GM23338 (cell line): ENCODE measurements at regions not wholly inside any gene's neighbourhood (a gene's known extent, or its start where the extent isn't known, plus 50 kb on each side); places are given as distances from the start of the nearest gene placed in this dataset.

Source experiments
- ATAC-seq: fragments of 200-7000 bp; cut with Tn5 transposase; 3 replicates; pipeline ENCODE4 v1.9.1; 2020
- DNase-seq: peaks from one replicate; pipeline ENCODE4 v3.0.0-alpha.2; 2015; ENCODE audit warnings: low spot score
- H2AFZ ChIP-seq: fragments of 200-600 bp; sonication (generic); 2 replicates; pipeline ENCODE4 v1.8.0; 2016; ENCODE audit warnings: antibody characterized with exemption, mild to moderate bottlenecking, moderate library complexity
- H3F3A ChIP-seq: fragments of 200-600 bp; sonication (generic); replicated peaks from 2 replicates; pipeline ENCODE4 v1.8.0; 2017; ENCODE audit warnings: antibody characterized with exemption, mixed run types, low read depth
- H3K27ac ChIP-seq: fragments of 200-600 bp; sonication (generic); 2 replicates; pipeline ENCODE4 v1.6.1; 2016; ENCODE audit warnings: low read depth
- H3K27me3 ChIP-seq: fragments of 200-600 bp; sonication (generic); 2 replicates; pipeline ENCODE4 v1.8.0; 2016; ENCODE audit warnings: mild to moderate bottlenecking, mixed run types, moderate library complexity; ENCODE audit not compliant: insufficient read depth
- H3K36me3 ChIP-seq: fragments of 200-600 bp; sonication (generic); 2 replicates; pipeline ENCODE4 v1.8.0; 2016; ENCODE audit warnings: mild to moderate bottlenecking; ENCODE audit not compliant: insufficient read depth
- H3K4me1 ChIP-seq: fragments of 200-600 bp; sonication (generic); 2 replicates; pipeline ENCODE4 v1.8.0; 2016; ENCODE audit warnings: mild to moderate bottlenecking, moderate library complexity; ENCODE audit not compliant: insufficient read depth
- H3K4me2 ChIP-seq: fragments of 200-600 bp; sonication (generic); 2 replicates; pipeline ENCODE4 v1.7.1; 2017; ENCODE audit warnings: mixed run types
- H3K4me3 ChIP-seq: fragments of 200-600 bp; sonication (generic); 2 replicates; pipeline ENCODE4 v1.6.1; 2016; ENCODE audit warnings: mixed run types
- H3K79me2 ChIP-seq: fragments of 200-600 bp; sonication (generic); replicated peaks from 2 replicates; pipeline ENCODE4 v1.8.0; 2017; ENCODE audit warnings: mild to moderate bottlenecking; ENCODE audit not compliant: insufficient read depth
- H3K9me2 ChIP-seq: fragments of 200-600 bp; sonication (generic); 2 replicates; pipeline ENCODE4 v1.8.0; 2017; ENCODE audit not compliant: insufficient read depth
- H4K20me1 ChIP-seq: fragments of 200-600 bp; sonication (generic); replicated peaks from 2 replicates; pipeline ENCODE4 v1.8.0; 2017; ENCODE audit warnings: mild to moderate bottlenecking; ENCODE audit not compliant: insufficient read depth
- H3K27ac Mint-ChIP-seq: 2 replicates; pipeline ENCODE4 v1.8.0; 2020; ENCODE audit warnings: inconsistent platforms, mild to moderate bottlenecking, moderate library complexity, mixed read lengths
- H3K27me3 Mint-ChIP-seq: 3 replicates; pipeline ENCODE4 v1.8.0; 2022; ENCODE audit warnings: low read depth, mild to moderate bottlenecking, moderate library complexity, mixed read lengths, inconsistent platforms; ENCODE audit not compliant: insufficient read depth, poor library complexity
- H3K36me3 Mint-ChIP-seq: 3 replicates; pipeline ENCODE4 v1.8.0; 2021; ENCODE audit warnings: low read depth, mild to moderate bottlenecking, inconsistent platforms, moderate library complexity, mixed read lengths
- H3K4me1 Mint-ChIP-seq: 3 replicates; pipeline ENCODE4 v1.8.0; 2020; ENCODE audit warnings: mild to moderate bottlenecking, inconsistent platforms, mixed read lengths
- H3K4me3 Mint-ChIP-seq: 3 replicates; pipeline ENCODE4 v1.8.0; 2021; ENCODE audit warnings: moderate library complexity, mild to moderate bottlenecking, inconsistent platforms, mixed read lengths
- H3K9me3 Mint-ChIP-seq: 3 replicates; pipeline ENCODE4 v1.8.0; 2020; ENCODE audit warnings: moderate library complexity, mild to moderate bottlenecking, inconsistent platforms, mixed read lengths
- EZH2 ChIP-seq: fragments of 200-600 bp; sonication (generic); IDR thresholded peaks from one replicate; pipeline ENCODE4 v1.8.0; 2017; ENCODE audit warnings: antibody characterized with exemption, mild to moderate bottlenecking, low read depth; ENCODE audit not compliant: unreplicated experiment
- NANOG ChIP-seq: IDR thresholded peaks from 2 replicates; pipeline ENCODE4 v1.6.1; 2016; ENCODE audit warnings: antibody characterized with exemption, borderline replicate concordance
- POLR2AphosphoS5 ChIP-seq: IDR thresholded peaks from 2 replicates; pipeline ENCODE4 v1.6.1; 2016; ENCODE audit warnings: antibody characterized with exemption, low read depth
- STAT1 ChIP-seq: IDR thresholded peaks from one replicate; pipeline ENCODE4 v1.6.1; 2016; ENCODE audit warnings: antibody characterized with exemption; ENCODE audit not compliant: unreplicated experiment
- ZNF114 ChIP-seq: fragments of 250-450 bp; sonication (Bioruptor Pico); IDR thresholded peaks from 2 replicates; pipeline ENCODE4 v1.5.0; 2020; ENCODE audit warnings: mild to moderate bottlenecking, moderate library complexity
- ZNF331 ChIP-seq: fragments of 250-450 bp; sonication (Bioruptor Pico); IDR thresholded peaks from 2 replicates; pipeline ENCODE4 v1.5.0; 2020; ENCODE audit warnings: low read depth, mild to moderate bottlenecking, moderate library complexity
- ZNF462 ChIP-seq: fragments of 250-450 bp; sonication (Bioruptor Pico); IDR thresholded peaks from 2 replicates; pipeline ENCODE4 v1.5.0; 2020; ENCODE audit warnings: mild to moderate bottlenecking, moderate library complexity
- TF ChIP-seq, protein P1 (sequence below): IDR thresholded peaks from 2 replicates; pipeline ENCODE4 v1.6.1; 2016; ENCODE audit warnings: antibody characterized with exemption

DNA sequence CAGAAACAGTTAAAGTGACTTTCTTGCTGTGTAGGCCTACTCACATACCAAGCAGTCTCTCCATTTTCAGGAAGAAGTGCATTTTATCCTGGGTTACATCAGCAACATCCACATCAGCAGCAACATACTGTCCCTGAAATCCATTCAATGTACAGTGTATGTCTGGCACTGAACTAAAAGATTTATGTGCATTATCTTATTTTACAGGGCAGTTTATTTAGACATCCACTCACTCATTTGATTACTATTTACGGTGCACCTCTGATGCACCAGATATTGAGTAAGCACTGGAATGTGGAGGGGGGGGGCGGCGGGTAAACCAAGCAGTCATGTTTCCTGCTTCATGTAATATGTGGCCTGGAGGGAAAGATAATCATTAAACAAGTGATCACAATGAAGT is 1128.2 kb downstream of the BCL11A start:
- TF ChIP-seq, protein P1, sequence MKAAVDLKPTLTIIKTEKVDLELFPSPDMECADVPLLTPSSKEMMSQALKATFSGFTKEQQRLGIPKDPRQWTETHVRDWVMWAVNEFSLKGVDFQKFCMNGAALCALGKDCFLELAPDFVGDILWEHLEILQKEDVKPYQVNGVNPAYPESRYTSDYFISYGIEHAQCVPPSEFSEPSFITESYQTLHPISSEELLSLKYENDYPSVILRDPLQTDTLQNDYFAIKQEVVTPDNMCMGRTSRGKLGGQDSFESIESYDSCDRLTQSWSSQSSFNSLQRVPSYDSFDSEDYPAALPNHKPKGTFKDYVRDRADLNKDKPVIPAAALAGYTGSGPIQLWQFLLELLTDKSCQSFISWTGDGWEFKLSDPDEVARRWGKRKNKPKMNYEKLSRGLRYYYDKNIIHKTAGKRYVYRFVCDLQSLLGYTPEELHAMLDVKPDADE = no peak
- TF ChIP-seq ZNF462 (CRISPR knock-in tag) (no peak), ZNF114 (CRISPR knock-in tag) (no peak), POLR2AphosphoS5 (no peak), STAT1 (no peak), NANOG (no peak), ZNF331 (CRISPR knock-in tag) (no peak), EZH2 (no peak)
- ATAC-seq = no peak
- peaks cover 16% of the 10 kb centered on the region for H3K4me1 Mint-ChIP-seq

More for the DNA sequence above, 1128.2 kb downstream of the BCL11A start:
- no peaks in the 10 kb centered on the region for H3F3A ChIP-seq
- H3K9me3 Mint-ChIP-seq = peaks cover 6% of the 10 kb centered on the region; the same call in 2 of the 3 replicates
- H3K4me1 ChIP-seq = peaks cover 14% of the 10 kb centered on the region
- H2AFZ ChIP-seq = no peak overlapping the region
- DNase-seq = no peak
- no peaks in the 10 kb centered on the region for H3K79me2 ChIP-seq
- no peaks in the 10 kb centered on the region for H4K20me1 ChIP-seq
- peaks cover 9% of the 10 kb centered on the region for H3K9me2 ChIP-seq
- no peaks in the 10 kb centered on the region for H3K27me3 ChIP-seq
- H3K4me2 ChIP-seq = no peak overlapping the region
- peaks cover 6% of the 10 kb centered on the region for H3K27me3 Mint-ChIP-seq
- H3K27ac ChIP-seq = no peak overlapping the region
- H3K4me3 ChIP-seq = no peak overlapping the region
- no peak overlapping the region for H3K27ac Mint-ChIP-seq
- H3K36me3 Mint-ChIP-seq = peaks cover 4% of the 10 kb centered on the region; the same call in 1 of the 3 replicates
- H3K4me3 Mint-ChIP-seq = no peak overlapping the region
- no peaks in the 10 kb centered on the region for H3K36me3 ChIP-seq
